ENCODE measurements at regions not wholly inside any gene's neighbourhood (a gene's known extent, or its start where the extent isn't known, plus 50 kb on each side); places are given as distances from the start of the nearest gene placed in this dataset.
A peak's percentile ranks its signal among the peaks of the same experiment; 100 is the strongest.

DNA sequence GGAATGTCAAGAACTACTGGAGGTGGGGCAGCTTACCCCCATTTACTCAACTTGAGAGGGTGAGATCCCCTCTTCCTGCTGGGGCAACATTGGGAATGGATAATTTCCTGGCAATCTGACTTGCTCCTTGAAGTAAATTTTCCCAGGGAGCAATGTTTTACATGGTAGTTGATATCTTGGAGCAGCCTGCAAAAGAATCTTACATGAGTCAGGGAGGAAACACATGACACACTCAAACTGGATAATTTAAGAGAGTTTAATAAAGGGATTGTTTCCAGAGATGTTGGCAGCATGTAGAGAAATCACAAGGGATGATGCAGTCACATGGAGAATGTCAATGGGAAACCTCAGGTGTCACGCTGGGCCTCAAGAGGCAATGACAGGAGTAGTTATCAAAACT lies 212.5 kb downstream of the GAS1 start (continued):
- TF ChIP-seq, protein P1, sequence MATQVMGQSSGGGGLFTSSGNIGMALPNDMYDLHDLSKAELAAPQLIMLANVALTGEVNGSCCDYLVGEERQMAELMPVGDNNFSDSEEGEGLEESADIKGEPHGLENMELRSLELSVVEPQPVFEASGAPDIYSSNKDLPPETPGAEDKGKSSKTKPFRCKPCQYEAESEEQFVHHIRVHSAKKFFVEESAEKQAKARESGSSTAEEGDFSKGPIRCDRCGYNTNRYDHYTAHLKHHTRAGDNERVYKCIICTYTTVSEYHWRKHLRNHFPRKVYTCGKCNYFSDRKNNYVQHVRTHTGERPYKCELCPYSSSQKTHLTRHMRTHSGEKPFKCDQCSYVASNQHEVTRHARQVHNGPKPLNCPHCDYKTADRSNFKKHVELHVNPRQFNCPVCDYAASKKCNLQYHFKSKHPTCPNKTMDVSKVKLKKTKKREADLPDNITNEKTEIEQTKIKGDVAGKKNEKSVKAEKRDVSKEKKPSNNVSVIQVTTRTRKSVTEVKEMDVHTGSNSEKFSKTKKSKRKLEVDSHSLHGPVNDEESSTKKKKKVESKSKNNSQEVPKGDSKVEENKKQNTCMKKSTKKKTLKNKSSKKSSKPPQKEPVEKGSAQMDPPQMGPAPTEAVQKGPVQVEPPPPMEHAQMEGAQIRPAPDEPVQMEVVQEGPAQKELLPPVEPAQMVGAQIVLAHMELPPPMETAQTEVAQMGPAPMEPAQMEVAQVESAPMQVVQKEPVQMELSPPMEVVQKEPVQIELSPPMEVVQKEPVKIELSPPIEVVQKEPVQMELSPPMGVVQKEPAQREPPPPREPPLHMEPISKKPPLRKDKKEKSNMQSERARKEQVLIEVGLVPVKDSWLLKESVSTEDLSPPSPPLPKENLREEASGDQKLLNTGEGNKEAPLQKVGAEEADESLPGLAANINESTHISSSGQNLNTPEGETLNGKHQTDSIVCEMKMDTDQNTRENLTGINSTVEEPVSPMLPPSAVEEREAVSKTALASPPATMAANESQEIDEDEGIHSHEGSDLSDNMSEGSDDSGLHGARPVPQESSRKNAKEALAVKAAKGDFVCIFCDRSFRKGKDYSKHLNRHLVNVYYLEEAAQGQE (IDR thresholded peaks at IDR 0.05; ENCODE audit: low read depth, low read length), result no peak
- no peak; the same call in 1 of the 2 replicates for TF ChIP-seq RXRA (IDR thresholded peaks at IDR 0.05; ENCODE audit: borderline replicate concordance, low read depth)
- no peak for TF ChIP-seq GATA2 (CRISPR knock-in tag; IDR thresholded peaks at IDR 0.05)
- TF ChIP-seq FOXM1 (IDR thresholded peaks at IDR 0.05; ENCODE audit: low read depth), result peak; percentile 39; the same call in 1 of the 2 replicates
- TF ChIP-seq YY1 (IDR thresholded peaks at IDR 0.05; ENCODE audit: low read depth), result no peak
- TF ChIP-seq RCOR1 (IDR thresholded peaks at IDR 0.05; ENCODE audit: low read length), result no peak
- 0 out of 2 replicates have a peak, but pooled peaks have one; percentile 38 for TF ChIP-seq ZBTB33 (IDR thresholded peaks at IDR 0.05; ENCODE audit: borderline replicate concordance, low read depth)
- TF ChIP-seq, protein P2, sequence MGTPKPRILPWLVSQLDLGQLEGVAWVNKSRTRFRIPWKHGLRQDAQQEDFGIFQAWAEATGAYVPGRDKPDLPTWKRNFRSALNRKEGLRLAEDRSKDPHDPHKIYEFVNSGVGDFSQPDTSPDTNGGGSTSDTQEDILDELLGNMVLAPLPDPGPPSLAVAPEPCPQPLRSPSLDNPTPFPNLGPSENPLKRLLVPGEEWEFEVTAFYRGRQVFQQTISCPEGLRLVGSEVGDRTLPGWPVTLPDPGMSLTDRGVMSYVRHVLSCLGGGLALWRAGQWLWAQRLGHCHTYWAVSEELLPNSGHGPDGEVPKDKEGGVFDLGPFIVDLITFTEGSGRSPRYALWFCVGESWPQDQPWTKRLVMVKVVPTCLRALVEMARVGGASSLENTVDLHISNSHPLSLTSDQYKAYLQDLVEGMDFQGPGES (IDR thresholded peaks at IDR 0.05; ENCODE audit: low read depth, low read length), result no peak

GRCh38 chr9:86733929-86734328 lies 213.4 kb downstream of the GAS1 start:
- Histone ChIP-seq H3K4me3 (ENCODE audit: low read depth in 2 of 2, low read length in 1 of 2) (no peak overlapping the region), H3K27me3 (ENCODE audit: insufficient read depth) (no peaks in the 10 kb centered on the region), H3K9ac (no peak overlapping the region), H3K27ac (ENCODE audit: low read depth in 2 of 2, low read length in 1 of 2) (peak overlapping the region; percentile 67 to 96; a peak in 3 of 4 replicates), H3K9me2 (no peaks in the 10 kb centered on the region), H3K4me1 (ENCODE audit: control insufficient read depth in 1 of 2, insufficient read depth in 2 of 2, low read depth in 1 of 2, low read length in 1 of 2) (peaks cover 3 to 37% of the 10 kb centered on the region in 2 experiments), H4K20me1 (ENCODE audit: insufficient read depth) (no peaks in the 10 kb centered on the region), H3K4me2 (no peak overlapping the region; the same call in 1 of the 2 replicates), H3F3A (replicated peaks; ENCODE audit: insufficient read depth) (peaks cover 30% of the 10 kb centered on the region), H3K36me3 (replicated peaks in 1 of 2; ENCODE audit: control insufficient read depth in 1 of 2, insufficient read depth in 2 of 2, low read length in 1 of 2) (no peaks in the 10 kb centered on the region), H3K79me2 (ENCODE audit: insufficient read depth) (no peaks in the 10 kb centered on the region), H2AFZ (ENCODE audit: low read depth) (no peak overlapping the region; the same call in 1 of the 2 replicates), H3K9me3 (no peaks in the 10 kb centered on the region)
- TF ChIP-seq ELF1 (IDR thresholded peaks at IDR 0.05) (no peak), RAD21 (IDR thresholded peaks at IDR 0.05; ENCODE audit: low read length) (no peak), GATA2 (CRISPR knock-in tag; IDR thresholded peaks at IDR 0.05) (no peak), CHD2 (IDR thresholded peaks at IDR 0.05; ENCODE audit: low read length, partially characterized antibody) (no peak), NRF1 (IDR thresholded peaks at IDR 0.05; ENCODE audit: low read depth, low read length) (no peak)
- TF ChIP-seq, protein P3, sequence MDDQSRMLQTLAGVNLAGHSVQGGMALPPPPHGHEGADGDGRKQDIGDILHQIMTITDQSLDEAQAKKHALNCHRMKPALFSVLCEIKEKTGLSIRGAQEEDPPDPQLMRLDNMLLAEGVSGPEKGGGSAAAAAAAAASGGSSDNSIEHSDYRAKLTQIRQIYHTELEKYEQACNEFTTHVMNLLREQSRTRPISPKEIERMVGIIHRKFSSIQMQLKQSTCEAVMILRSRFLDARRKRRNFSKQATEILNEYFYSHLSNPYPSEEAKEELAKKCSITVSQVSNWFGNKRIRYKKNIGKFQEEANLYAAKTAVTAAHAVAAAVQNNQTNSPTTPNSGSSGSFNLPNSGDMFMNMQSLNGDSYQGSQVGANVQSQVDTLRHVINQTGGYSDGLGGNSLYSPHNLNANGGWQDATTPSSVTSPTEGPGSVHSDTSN (IDR thresholded peaks at IDR 0.05), result no peak
- 66% methylated on average over 6 of the region's 6 CpGs for whole genome bisulfite sequencing (ENCODE audit: low lambda C conversion rate)
- no peak for DNase-seq
- ChIA-PET CTCF (interaction anchor here (0.6 to 1.0 kb wide), 2 partner anchors 25 to 609 kb away, joined by 4 read pairs; no protein-coding TSS in a partner anchor), POLR2A (no interaction called here)

Measured in SK-N-SH (cell line).